Right lung (tissue), 2 donors: ENCODE measurements at regions not wholly inside any gene's neighbourhood (a gene's known extent, or its start where the extent isn't known, plus 50 kb on each side); places are given as distances from the start of the nearest gene placed in this dataset.
"Not testable (repeated sequence)": the region's sequence is repeated elsewhere in the genome, so short reads cannot be mapped to it uniquely, and the experiment has no call there.

ENCODE experiments used
- DNase-seq, 2 donors: peaks; one replicate each; pipeline ENCODE4 v3.0.0-alpha.2; 2013

GRCh38 chr11:87639753-87640364 is 535.4 kb downstream of the RAB38 start:
- no peak for DNase-seq

GRCh38 chr11:87635001-87635400 is 540.2 kb downstream of the RAB38 start:
- no peak for DNase-seq

DNA sequence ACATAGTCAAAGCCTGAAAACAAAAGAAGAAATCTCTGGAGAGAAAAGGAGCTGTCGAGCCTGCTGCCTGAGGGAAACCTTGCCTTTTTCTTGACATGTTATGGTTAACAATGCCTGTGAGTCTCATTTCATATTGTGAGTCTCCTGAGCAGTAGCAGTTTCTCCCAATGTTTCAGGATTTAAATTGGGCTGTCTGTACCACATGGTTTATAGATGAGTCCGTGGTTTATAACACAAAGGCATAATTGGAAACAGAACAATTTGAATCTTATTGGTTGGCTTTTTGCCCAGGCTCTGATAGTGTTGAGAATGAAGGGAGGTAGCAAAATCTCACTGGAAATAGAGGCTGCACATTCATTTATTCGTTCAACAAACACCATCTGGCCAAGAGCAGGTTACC is 540.9 kb downstream of the RAB38 start:
- no peak for DNase-seq

DNA sequence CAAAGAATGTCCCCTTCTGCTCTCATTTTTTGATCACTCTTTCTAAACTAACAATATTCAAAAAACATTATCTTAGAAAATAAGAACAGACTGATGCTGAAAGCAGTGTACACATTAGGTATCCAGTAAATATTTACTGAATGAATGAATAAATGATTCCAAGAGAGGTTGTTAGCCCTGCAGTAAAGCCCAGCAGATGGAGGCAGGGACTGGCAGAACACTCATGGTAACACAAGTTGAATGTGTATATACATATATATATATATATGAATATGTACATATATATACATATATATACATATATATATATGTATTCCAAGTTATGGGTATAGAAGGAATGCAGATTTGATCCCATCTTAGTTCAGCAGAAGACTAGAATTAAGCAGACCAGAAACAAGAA is 546.3 kb downstream of the RAB38 start:
- no peak for DNase-seq

GRCh38 chr11:87628026-87628580 is 547.1 kb downstream of the RAB38 start:
- DNase-seq = no peak

DNA sequence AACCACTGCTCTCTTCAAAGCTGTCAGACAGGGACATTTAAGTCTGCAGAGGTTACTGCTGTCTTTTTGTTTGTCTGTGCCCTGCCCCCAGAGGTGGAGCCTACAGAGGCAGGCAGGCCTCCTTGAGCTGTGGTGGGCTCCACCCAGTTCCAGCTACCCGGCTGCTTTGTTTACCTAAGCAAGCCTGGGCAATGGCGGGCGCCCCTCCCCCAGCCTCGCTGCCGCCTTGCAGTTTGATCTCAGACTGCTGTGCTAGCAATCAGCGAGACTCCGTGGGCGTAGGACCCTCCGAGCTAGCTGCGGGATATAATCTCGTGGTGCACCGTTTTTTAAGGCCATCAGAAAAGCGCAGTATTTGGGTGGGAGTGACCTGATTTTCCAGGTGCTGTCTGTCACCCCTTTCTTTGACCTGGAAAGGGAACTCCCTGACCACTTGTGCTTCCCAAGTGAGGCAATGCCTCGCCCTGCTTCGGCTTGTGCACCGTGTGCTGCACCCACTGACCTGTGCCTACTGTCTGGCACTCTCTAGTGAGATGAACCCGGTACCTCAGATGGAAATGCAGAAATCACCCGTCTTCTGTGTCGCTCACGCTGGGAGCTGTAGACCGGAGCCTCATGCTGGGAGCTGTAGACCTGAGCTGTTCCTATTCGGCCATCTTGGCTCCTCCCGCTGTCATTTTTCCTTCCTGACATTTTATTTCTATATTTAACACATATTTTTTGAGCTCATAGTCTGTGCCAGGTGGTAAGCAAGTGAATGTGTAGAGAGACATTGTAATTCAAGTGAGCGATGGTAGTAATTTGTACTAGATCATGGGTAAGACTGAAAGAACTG is 551.5 kb downstream of the RAB38 start:
- DNase-seq = not testable (repeated sequence)

GRCh38 chr11:87616511-87616910 is 558.7 kb downstream of the RAB38 start:
- DNase-seq = no peak

GRCh38 chr11:87604350-87604749 is 566.6 kb downstream of the TMEM135 start:
- DNase-seq = no peak

DNA sequence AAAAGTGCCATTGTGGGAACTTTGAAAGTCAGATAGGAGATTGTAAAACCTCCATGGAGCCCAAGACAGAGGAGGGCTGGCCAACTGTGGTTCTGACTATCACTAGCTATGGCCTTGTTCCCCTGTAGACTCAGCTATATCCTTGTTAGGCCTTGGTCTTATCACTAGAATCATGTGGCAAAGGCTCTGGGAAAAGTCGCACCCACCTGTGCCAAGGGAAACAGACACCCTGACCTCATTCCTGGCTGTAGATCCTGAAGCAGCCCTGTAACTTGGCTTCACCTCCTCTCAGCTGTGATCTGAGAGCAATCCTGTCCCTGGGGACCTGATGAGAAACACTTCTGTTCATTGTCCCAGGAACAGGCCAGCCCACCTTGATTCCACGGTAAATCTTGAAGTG is 566.2 kb downstream of the TMEM135 start:
- no peak for DNase-seq

DNA sequence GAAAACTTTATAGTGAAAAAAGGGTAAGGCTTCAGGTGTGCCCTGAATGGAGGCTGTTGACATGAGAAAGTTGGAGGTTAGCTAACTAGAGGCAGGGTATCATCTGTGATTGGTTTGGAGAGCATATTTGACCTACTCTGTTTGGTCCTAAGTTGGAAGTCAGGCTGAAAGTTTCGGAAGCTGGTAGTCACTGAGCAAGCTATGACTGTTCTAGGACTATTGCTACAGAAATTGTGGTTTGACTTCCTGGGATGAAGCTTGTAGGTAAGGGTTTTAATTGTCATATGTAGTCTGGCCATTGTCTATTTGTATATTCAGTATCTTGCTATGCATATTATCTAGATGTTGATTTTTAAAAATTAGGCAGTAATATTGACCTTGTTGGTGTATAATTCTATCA is 565.0 kb downstream of the TMEM135 start:
- DNase-seq = no peak

DNA sequence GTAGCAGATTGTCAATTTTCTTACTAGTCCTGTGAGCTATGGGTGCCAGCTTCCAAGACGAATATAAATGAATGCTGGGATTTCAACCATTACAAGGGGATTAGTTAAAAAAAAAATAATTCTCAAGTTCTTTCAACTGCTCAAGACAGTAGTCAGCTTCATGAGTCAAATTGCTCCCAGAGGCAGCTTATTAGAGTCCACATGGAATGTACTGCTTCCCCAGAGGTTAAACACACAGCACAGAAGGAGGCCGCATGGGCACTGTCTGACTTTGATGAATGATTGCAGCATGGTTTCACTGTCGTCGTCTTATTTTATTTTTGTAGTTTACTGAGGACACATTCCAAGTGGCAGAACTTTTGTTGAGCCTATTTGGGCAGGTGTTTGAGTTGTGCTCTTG is 563.2 kb downstream of the TMEM135 start:
- DNase-seq = no peak

- no peak for DNase-seq
These were observed 560.0 kb downstream of the TMEM135 start for GRCh38 chr11:87597725-87598124.

- DNase-seq = no peak
These were observed 558.4 kb downstream of the TMEM135 start for GRCh38 chr11:87596176-87596575.

- DNase-seq = no peak
These were observed 551.3 kb downstream of the TMEM135 start for GRCh38 chr11:87589082-87589481.

- DNase-seq = not testable (repeated sequence)
These were observed 547.9 kb downstream of the TMEM135 start for GRCh38 chr11:87585613-87586012.

DNA sequence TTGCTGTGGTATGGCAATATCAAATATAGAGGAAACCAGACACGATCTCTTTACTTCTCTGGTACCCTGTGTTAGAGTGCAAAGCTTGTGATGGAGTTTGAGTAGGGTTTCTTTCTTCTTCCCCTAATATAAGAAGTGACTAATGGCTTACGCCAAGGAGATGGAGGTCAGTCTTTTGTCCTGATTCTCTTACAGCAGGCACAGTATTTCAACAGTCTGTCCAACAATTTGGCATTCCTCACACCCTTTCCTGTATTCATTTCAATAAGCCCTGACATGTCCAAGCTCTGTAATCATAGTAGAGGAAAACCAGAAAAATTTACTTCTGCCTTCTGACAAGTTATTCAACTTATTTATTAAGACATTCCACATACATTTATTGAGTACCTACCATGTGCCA is 546.2 kb downstream of the TMEM135 start:
- no peak for DNase-seq

DNA sequence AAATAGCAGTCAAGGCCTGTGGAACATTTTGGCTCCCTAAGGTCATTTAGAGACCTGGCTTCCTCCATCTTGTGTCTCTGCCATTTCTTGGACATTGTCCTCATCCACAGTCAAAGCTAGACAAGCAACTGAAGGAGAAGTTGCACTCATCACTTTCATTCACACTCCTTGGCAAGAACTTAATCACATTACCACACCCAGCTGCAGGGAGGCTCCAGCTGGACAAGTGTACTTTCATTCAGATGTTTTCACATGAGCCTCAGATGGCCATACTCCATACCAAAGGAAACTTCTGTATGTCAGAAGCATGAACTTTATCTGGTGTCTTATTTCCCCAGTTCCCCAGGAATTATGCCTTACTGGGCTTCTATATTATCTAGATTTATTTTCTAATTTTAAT is 537.4 kb downstream of the TMEM135 start:
- no peak for DNase-seq

- DNase-seq = no peak
These were observed 536.5 kb downstream of the TMEM135 start for GRCh38 chr11:87574193-87574592.

GRCh38 chr11:87573708-87574107 is 536.0 kb downstream of the TMEM135 start:
- no peak for DNase-seq

DNA sequence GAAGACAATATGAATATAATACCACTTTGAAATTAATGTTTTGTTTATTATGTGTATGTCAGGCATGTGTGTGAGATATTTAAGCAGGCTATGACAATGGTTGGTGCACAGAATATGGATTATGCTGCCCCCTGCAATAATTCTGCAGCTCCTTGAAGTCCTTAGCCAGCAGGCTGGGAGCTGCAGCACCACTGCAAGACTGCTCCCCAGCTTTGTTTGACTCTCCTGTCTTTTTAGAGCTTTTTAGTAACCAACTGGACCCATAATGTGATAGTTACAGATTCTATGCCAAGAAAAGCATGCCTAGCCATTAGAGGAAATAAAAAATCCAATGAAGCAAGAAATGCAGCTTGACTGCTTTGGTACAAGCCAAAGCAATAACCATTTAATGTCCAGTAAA is 535.1 kb downstream of the TMEM135 start:
- DNase-seq = peak; percentile 3 to 51

DNA sequence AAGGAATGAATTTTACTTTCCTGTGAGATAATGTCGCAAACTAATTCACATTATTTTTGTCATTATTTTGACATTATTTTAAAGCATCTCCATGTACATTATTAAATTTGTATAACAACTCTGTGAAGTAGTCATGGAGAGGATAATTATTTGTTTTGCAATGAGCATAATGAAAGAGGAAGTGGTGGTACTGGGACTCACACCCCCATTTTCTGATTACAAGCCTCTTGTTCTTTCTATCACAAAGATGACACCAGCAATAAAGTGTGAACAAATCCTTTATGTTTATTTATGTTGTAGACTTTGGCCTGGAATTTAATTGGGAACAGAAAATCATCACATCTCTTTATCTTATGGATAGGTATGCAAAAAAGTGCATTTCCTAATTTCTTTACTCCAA is 522.6 kb downstream of the TMEM135 start:
- no peak for DNase-seq

- not testable (repeated sequence) for DNase-seq
These were observed 522.1 kb downstream of the TMEM135 start for GRCh38 chr11:87559852-87560251.

GRCh38 chr11:87555101-87555500 is 517.4 kb downstream of the TMEM135 start:
- no peak for DNase-seq
